Urinary bladder (tissue), 3 donors: ENCODE measurements at regions not wholly inside any gene's neighbourhood (a gene's known extent, or its start where the extent isn't known, plus 50 kb on each side); places are given as distances from the start of the nearest gene placed in this dataset.

ENCODE experiments used
- DNase-seq: peaks from one replicate; pipeline ENCODE4 v3.0.0-alpha.2; 2015; ENCODE audit errors: extremely low spot score
- H3K27ac ChIP-seq: one replicate; pipeline ENCODE4 v1.5.1; 2013; ENCODE audit warnings: low read depth, mild to moderate bottlenecking, moderate library complexity
- H3K36me3 ChIP-seq: one replicate; pipeline ENCODE4 v1.6.1; 2013; ENCODE audit warnings: mild to moderate bottlenecking, moderate library complexity; ENCODE audit not compliant: insufficient read depth
- H3K4me1 ChIP-seq: one replicate; pipeline ENCODE4 v1.6.1; 2013; ENCODE audit warnings: mild to moderate bottlenecking, moderate library complexity; ENCODE audit not compliant: insufficient read depth
- H3K4me3 ChIP-seq: one replicate; pipeline ENCODE4 v1.5.1; 2013; ENCODE audit warnings: low read depth, low read length
- WGBS: extraction: QIAGEN DNeasy Blood & Tissue Kit; methylation state at CpG from one replicate; pipeline ENCODE4 v1.1.7; 2013; 5-methylcytosine and 5-hydroxymethylcytosine counted together
- donor health status: healthy with polysubstance abuse.
- donor health status: healthy.

GRCh38 chr15:98025237-98025636, 64.7 kb downstream of the ARRDC4 start:
- DNase-seq = no peak
- no peaks in the 10 kb centered on the region for H3K4me1 ChIP-seq
- H3K27ac ChIP-seq = no peak overlapping the region
- no peak overlapping the region for H3K4me3 ChIP-seq
- no peaks in the 10 kb centered on the region for H3K36me3 ChIP-seq
- 53% methylated on average over 2 of the region's 2 CpGs for WGBS

GRCh38 chr15:98034731-98035130, 74.2 kb downstream of the ARRDC4 start:
- Histone ChIP-seq H3K4me1 (no peaks in the 10 kb centered on the region), H3K27ac (no peak overlapping the region), H3K36me3 (no peaks in the 10 kb centered on the region), H3K4me3 (no peak overlapping the region)
- WGBS = 72% methylated on average over 4 of the region's 4 CpGs
- DNase-seq = no peak

DNA sequence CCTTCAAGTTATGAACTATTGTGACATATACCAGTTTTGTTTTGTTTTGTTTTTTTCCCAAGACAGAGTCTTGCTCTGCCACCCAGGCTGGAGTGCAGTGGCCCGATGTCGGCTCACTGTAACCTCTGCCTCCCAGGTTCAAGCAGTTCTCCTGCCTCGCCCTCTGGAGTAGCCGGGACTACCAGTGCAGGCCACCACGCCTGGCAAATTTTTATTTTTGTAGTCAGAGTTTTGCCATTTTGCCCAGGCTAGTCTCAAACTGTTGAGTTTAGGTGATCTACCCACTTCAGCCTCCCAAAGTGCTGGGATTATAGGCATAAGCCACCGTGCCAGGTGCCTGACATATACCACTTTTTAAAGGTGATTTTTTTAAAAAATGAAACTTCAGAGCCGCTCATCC, 74.6 kb downstream of the ARRDC4 start:
- H3K36me3 ChIP-seq = no peaks in the 10 kb centered on the region
- DNase-seq = no peak
- H3K4me1 ChIP-seq = no peaks in the 10 kb centered on the region
- H3K27ac ChIP-seq = no peak overlapping the region
- 91% methylated on average over 7 of the region's 7 CpGs for WGBS
- no peak overlapping the region for H3K4me3 ChIP-seq

- Histone ChIP-seq H3K4me3 (no peak overlapping the region), H3K27ac (no peak overlapping the region), H3K4me1 (no peaks in the 10 kb centered on the region), H3K36me3 (no peaks in the 10 kb centered on the region)
- DNase-seq = no peak
- 76% methylated on average over 2 of the region's 2 CpGs for WGBS
Measured at GRCh38 chr15:98035577-98036010, 75.1 kb downstream of the ARRDC4 start.

GRCh38 chr15:98039596-98039995, 79.1 kb downstream of the ARRDC4 start:
- WGBS = 75% methylated on average over 4 of the region's 4 CpGs
- DNase-seq = no peak
- no peak overlapping the region for H3K27ac ChIP-seq
- no peaks in the 10 kb centered on the region for H3K4me1 ChIP-seq
- no peak overlapping the region for H3K4me3 ChIP-seq
- H3K36me3 ChIP-seq = no peaks in the 10 kb centered on the region

- DNase-seq = no peak
- no peak overlapping the region for H3K4me3 ChIP-seq
- WGBS = 91% methylated on average over 5 of the region's 5 CpGs
- no peaks in the 10 kb centered on the region for H3K36me3 ChIP-seq
- H3K4me1 ChIP-seq = no peaks in the 10 kb centered on the region
- H3K27ac ChIP-seq = no peak overlapping the region
Measured at GRCh38 chr15:98040146-98040545, 79.6 kb downstream of the ARRDC4 start.

DNA sequence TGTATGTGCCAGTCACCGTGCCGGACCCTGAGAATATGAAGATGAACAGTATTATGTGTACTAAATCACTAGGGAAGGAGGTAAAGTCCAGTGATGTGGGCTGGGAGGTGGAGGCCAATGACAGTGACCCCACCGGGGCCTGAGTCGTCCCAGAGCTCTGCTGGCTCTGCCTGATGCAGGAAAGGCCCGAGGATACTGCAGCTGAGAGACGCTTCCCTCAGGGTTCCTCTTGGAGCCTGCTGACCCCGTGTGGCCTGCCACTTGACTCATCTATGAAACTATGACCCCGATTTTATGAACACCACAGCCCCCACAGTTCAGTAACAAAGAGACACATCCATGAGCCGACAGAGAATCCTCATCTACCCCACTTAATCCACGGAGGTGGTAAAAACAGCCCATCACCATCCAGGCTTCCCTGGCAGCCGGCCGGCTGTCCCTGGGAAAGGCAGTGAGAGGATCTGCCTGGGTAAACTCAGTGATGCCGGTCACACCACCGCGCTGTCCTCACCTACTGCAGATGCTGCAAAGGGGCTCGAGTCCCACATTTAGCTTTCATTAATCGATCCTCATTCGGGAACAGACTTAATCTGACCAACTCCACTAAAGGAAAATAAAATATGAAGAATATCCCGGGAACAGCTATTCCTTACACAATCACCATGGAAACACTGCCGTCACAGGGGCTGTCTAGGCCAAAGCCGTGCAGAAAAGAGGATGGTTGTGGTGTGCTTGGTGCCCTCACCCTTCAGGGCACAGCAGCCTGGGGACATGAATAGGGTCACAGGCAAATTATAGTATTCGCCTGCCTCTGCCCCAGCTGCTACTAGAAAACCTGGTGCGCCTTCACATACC, 82.9 kb downstream of the ARRDC4 start:
- WGBS = 78% methylated on average over 23 of the region's 23 CpGs
- H3K27ac ChIP-seq = no peak overlapping the region
- no peaks in the 10 kb centered on the region for H3K4me1 ChIP-seq
- DNase-seq = no peak
- no peaks in the 10 kb centered on the region for H3K36me3 ChIP-seq
- H3K4me3 ChIP-seq = no peak overlapping the region

DNA sequence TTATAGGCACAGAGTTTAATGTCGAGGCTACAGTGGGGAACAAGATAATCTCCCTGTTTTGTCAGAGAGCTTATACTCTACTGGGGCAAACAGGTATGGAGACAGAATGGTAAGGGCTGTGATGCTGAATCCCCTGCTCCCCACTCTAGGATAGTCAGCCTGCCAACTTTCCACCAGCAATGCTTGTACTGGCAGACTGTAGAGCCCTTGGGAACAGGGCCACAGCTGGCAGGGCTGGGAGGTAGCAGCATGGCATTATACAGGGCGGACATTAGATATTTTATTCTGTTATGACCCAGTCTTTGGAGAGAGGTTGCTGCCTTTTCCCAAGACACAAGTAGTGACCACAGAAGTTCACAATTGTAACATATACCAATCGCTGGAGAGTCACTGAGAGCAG, 91.2 kb downstream of the ARRDC4 start:
- Histone ChIP-seq H3K4me1 (no peaks in the 10 kb centered on the region), H3K27ac (no peak overlapping the region), H3K4me3 (no peak overlapping the region), H3K36me3 (no peaks in the 10 kb centered on the region)
- no peak for DNase-seq
- WGBS = 89% methylated on average over 3 of the region's 3 CpGs

DNA sequence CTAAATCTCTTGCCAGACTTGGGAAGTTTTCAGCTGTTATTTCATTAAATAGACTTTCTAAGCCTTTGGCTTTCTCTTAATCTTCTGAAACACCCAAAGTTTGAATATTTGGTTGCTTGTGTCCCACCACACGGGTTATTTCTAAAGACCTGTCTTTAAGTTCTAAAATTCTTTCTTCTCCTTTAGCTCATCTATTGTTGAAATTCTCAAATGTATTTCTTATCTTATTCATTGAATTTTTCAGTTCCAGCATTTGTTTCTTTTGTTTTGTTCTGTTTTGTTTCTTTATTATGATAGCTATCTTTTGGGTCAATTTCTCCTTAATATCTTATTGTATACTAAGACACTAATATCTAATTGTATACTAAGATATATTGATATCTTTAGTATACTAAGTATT, 97.0 kb downstream of the ARRDC4 start:
- no peak for DNase-seq
- 83% methylated on average over 1 of the region's 1 CpG for WGBS
- H3K27ac ChIP-seq = no peak overlapping the region

DNA sequence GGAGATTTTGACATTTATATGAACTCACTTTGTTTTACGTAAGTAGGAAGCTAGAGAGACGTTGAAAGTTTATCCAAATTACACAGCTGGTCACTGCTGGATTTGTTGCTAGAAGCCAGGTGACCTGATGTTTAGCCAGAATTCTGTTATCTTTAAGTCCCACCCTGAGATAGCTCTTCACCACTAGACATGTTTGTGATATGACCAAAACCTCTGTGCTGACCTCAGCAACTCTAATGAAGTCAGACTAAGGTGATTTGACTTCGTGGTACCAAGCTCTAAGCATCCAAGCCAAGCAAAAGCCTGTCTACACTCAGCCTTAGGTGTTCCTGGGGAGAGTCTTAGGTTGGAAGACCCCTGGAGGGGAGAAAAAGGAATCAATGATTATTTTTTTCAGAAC, 102.4 kb downstream of the ARRDC4 start:
- DNase-seq = no peak
- no peaks in the 10 kb centered on the region for H3K36me3 ChIP-seq
- WGBS = 53% methylated on average over 3 of the region's 3 CpGs
- H3K4me3 ChIP-seq = no peak overlapping the region
- H3K27ac ChIP-seq = no peak overlapping the region
- H3K4me1 ChIP-seq = no peaks in the 10 kb centered on the region

More for the DNA sequence above, 97.0 kb downstream of the ARRDC4 start:
- H3K36me3 ChIP-seq = no peaks in the 10 kb centered on the region
- H3K4me1 ChIP-seq = no peaks in the 10 kb centered on the region
- H3K4me3 ChIP-seq = no peak overlapping the region

- 78% methylated on average over 2 of the region's 2 CpGs for WGBS
- no peak for DNase-seq
- Histone ChIP-seq H3K36me3 (no peaks in the 10 kb centered on the region), H3K4me1 (no peaks in the 10 kb centered on the region), H3K27ac (no peak overlapping the region), H3K4me3 (no peak overlapping the region)
Measured at GRCh38 chr15:98063315-98063714, 102.8 kb downstream of the ARRDC4 start.

GRCh38 chr15:98063871-98064270, 103.4 kb downstream of the ARRDC4 start:
- no peak for DNase-seq
- no peaks in the 10 kb centered on the region for H3K4me1 ChIP-seq

GRCh38 chr15:98067339-98067738, 106.8 kb downstream of the ARRDC4 start:
- DNase-seq = no peak
- no peak overlapping the region for H3K27ac ChIP-seq
- no peak overlapping the region for H3K4me3 ChIP-seq
- no peaks in the 10 kb centered on the region for H3K4me1 ChIP-seq
- 36% methylated on average over 3 of the region's 3 CpGs for WGBS
- H3K36me3 ChIP-seq = no peaks in the 10 kb centered on the region

More at GRCh38 chr15:98063871-98064270, 103.4 kb downstream of the ARRDC4 start:
- no peak overlapping the region for H3K27ac ChIP-seq
- H3K36me3 ChIP-seq = no peaks in the 10 kb centered on the region
- H3K4me3 ChIP-seq = no peak overlapping the region

DNA sequence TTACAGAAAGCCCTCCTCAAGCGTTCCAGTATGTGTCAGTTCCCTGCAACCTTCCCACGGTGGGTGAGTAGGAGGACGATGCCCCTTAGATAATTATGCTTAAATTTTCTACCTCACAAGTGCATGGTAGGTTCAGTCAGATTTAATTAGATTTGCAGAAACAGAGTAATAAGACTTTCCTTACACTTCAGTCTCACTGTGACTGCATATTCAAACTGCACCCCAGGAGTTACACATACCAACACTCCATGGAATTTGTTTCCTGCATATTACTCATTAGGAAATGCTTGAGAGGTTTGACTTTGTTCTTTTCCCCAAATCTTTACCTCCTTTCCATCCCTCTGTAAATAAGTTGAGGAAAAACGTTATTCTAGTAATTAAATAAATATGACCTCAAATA, 108.8 kb downstream of the ARRDC4 start:
- WGBS = 81% methylated on average over 4 of the region's 4 CpGs
- Histone ChIP-seq H3K36me3 (no peaks in the 10 kb centered on the region), H3K27ac (no peak overlapping the region), H3K4me1 (no peaks in the 10 kb centered on the region), H3K4me3 (no peak overlapping the region)
- DNase-seq = no peak
